ENCODE measurements at regions not wholly inside any gene's neighbourhood (a gene's known extent, or its start where the extent isn't known, plus 50 kb on each side); places are given as distances from the start of the nearest gene placed in this dataset.

DNA sequence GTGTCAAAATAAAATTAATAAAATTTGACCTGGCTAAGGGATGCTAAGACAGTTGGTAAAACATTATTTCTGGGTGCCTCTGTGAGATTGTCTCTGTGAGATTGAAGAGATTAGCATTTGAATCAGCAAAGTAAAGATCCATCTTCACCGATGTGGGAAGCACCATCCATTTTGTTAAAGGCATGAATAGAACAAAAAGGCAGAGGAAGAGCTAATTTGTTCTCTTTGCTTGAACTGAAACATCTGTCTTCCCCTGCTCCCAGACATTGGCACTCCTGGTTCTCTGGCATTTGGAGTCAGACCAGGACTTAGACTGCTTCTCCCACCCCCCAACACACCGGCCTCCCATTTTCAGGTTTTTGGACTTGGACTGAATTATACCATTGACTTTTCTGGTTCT lies 603.8 kb upstream of the LINC00305 start:
- TF ChIP-seq POLR2A (IDR thresholded peaks at IDR 0.05) (no peak), POLR2AphosphoS5 (IDR thresholded peaks at IDR 0.05) (no peak)
- TF ChIP-seq, protein P1, sequence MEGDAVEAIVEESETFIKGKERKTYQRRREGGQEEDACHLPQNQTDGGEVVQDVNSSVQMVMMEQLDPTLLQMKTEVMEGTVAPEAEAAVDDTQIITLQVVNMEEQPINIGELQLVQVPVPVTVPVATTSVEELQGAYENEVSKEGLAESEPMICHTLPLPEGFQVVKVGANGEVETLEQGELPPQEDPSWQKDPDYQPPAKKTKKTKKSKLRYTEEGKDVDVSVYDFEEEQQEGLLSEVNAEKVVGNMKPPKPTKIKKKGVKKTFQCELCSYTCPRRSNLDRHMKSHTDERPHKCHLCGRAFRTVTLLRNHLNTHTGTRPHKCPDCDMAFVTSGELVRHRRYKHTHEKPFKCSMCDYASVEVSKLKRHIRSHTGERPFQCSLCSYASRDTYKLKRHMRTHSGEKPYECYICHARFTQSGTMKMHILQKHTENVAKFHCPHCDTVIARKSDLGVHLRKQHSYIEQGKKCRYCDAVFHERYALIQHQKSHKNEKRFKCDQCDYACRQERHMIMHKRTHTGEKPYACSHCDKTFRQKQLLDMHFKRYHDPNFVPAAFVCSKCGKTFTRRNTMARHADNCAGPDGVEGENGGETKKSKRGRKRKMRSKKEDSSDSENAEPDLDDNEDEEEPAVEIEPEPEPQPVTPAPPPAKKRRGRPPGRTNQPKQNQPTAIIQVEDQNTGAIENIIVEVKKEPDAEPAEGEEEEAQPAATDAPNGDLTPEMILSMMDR (IDR thresholded peaks at IDR 0.05) = no peak
